Cerebellar nuclear complex (tissue), 1 donor: ENCODE measurements at regions not wholly inside any gene's neighbourhood (a gene's known extent, or its start where the extent isn't known, plus 50 kb on each side); places are given as distances from the start of the nearest gene placed in this dataset.

ENCODE experiments used
- DNase-seq, 2 experiments: peaks; one replicate each; lab custom pipeline; 2025; lab: John Stamatoyannopoulos, UW

DNA sequence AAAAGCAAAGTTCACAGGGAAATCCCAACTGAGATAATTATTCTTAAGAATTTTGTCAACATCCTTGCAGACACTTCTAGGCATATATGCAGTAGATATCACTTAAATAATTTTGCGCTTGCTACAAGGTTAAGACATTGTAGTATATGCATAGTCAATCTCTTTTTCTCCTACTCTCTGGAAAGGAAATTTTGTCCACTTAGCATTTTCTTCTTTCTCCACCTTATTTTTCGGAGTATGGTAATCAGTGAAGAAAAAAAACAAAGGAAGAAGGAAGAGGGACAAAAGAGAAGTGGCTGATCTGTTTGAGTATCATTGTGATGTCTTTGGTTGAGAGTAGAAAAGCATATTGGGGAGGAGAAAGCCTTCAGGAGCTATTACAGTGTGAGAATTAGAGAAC lies 104.6 kb downstream of the LACC1 start:
- DNase-seq = no peak

DNA sequence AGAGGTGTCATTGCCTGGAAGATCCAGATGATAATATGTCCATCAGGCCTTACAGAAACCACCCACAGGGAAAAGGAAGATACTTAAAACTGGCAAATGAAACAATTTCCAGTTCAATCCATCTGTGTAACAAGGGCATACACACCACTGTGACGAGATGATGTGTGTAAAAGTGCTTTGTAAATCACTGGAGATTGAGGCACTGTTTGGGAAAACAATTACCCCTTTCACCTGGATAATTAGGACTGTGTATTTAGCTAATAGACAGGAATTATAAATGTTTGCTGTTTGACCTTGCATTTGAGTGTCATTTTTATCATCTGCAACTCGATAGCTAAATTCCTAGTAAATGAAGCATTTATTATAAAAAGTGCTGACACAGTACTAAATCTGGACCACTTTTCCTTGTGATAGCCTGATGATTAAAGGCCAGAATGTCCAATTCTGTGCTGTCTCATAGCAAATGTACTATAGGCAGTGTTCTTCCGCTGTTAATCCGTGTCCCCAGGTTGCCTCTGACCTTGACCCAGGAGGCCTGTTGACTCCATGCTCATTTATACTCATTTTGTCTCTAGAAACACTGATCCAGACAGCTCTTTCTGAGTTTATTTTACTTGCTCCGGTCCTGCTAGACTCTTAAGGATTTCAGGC lies 105.8 kb downstream of the LACC1 start:
- DNase-seq = no peak

DNA sequence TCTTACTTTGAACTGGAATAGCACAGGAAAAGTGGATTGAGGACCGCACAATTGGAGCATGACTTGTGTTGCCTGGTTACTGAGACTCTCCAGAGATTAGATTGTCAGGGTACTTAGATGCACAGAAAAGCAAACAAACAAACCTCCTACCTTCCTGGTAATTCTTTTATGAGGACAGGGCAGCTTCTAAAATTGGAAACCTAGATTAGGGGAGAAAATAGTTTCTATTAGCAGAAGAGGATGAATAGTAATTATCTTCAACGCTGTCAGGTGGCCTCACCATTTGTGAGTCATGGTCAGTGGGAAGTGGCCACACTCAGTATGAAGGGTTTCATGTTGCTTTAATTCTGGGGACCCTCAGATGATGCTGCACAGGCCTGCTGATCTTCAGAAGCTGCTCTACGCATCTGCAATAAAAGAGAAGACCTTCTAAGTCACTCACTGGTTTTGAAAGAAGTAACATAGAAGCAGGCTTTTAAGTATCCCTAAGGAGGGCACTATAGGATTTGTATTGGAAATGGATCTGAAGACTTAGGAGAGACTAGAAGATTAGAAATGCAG lies 106.8 kb downstream of the LACC1 start:
- no peak for DNase-seq

DNA sequence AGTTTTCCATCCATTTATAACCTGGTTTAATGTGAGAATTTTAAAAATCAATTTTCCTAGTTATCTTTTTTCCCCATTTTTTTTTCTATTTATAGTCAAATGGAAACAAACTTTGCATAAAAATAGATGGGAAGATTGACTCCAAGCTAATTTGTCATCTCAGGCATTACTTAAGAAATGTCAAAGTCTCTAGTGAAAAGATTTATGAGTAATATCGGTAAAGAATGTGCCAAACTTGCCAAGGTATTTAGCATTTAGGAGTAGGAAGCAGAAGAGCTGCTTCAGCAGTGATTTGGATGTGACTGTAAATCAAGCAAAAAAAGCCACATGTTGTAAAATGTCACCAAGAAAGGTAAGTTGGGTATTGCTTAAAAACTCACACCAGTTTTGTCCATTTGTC lies 108.6 kb downstream of the LACC1 start:
- DNase-seq = no peak

DNA sequence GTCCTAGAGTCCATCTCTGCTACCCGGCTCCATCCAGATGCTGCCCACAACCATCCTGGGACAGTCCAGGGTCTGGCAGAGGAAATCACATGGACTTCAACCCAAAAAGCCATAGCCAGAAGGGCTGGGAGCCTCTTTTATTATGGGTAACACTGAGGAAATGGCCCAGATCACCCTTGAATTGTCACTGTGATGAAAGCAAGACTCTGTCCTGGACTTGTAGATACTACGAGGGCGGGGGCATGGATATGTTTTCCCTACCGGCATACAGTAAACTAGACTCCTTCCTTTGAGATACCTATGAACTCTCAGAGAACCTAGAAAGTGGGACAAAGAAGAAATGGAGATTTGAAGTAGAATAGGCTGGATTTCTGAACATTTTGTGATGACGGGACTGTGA lies 110.3 kb downstream of the LACC1 start:
- DNase-seq = no peak

DNA sequence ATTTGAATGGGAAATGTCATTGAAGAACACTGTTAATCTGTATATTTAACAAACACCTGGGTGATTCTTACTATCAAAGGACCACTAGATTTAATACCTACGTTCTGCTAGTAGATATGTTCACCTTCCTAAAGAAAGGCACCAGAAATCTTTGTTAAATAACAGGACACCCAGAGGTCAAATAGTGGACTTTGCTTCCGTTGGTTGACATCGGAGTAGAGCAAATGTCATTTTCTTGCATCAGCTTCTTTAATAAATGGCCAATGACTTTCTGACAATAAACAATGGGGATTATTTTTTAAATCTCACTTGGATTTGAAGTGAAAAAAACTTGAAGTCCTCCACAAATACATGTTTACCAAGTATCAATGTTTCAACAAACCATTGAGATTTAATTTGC lies 111.1 kb downstream of the LACC1 start:
- DNase-seq = no peak

DNA sequence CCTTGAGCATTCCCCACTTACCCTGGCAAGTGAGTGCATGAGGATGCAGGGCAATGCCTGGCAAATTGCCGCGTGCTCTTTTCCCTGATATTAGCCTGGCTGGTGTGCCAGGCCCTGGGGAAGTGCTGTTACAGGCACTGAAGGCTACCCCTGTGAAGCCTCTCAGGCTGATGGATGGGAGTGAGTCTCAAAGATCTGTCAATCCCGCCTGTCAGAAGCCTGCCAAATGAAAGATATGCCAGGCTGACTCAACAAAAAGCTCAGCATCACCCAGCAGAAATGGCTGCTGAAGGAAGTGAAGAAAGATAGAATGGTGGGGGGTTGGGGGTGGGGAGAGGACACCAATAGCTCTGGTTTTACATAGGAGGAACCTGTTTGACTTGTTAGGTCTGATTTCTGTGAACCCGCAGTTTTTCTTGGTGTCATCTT lies 112.1 kb downstream of the LACC1 start:
- DNase-seq = no peak

DNA sequence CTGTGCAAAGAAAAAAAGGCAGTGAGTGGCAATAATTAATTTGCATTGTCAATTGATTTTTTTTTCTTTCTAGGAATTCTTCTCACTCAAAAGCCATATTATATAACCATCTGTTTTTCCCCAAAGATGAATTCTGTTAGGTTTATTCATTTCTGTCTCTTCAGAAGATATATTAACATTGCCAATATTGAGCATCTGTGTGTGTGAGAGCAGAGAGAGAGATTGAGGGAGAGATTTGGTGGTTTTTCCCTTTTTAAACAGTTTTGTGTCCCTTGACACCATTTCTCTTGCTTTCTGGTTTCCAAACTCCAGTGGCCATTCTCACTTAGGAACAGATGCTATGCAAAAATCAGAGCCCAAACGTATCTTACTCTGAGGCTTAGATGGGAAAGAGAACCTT lies 112.5 kb downstream of the LACC1 start:
- no peak for DNase-seq

DNA sequence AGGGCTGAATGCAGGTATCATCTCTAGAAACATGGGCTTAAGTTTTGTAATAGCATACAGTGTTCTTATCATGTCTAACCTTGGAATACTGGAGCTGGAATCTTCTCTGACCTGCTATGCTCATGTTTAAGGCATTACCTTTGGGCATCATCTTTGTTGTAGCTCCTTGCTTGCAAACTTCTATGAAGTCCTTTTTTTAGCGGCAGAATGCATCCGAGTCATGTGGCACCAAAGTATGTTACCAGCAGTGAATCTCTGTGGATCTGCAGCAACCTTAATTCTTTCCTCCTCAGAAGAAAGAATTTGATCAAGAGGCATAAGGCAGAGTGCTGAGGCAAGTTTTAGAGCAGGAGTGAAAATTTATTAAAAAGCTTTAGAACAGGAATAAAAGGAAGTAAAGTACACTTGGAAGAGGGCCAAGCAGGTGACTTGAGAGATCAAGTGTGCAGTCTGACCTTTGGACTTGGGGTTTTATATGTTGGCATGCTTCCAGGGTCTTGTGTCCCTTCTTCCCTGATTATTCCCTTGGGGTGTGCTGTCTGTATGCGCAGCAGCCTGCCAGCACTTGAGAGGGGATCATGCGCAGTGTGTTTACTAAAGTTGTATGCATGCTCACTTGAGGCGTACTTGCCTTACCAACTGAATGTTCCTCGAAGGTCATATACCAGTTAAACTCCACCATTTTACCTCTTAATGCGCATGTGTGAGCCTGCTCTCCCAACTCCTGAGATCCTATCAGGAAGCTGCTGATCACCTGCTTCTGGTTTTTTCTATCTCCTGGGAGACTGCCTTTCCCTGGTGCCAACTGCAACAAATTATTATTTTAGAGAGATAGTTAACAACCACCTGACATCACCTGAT lies 115.5 kb downstream of the LACC1 start:
- no peak for DNase-seq

DNA sequence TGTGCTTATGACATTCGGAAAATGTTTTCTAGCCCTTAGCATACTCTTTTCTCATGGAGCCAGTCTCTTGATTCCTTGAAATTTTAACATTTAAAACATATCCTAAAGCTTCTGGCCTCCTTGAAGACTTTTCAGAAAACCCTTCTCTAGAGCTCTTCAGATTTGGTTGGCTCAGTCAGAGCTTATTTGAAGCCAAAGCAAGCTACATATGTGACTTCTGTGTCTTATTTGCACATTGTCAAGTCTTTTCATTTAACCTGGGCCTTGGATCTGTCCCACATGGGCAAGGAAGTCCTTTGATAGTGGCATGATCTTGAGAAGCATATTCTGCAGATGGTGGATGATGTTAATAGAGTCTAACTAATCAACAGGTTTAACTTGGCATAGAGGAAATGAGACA lies 116.5 kb downstream of the LACC1 start:
- no peak for DNase-seq

DNA sequence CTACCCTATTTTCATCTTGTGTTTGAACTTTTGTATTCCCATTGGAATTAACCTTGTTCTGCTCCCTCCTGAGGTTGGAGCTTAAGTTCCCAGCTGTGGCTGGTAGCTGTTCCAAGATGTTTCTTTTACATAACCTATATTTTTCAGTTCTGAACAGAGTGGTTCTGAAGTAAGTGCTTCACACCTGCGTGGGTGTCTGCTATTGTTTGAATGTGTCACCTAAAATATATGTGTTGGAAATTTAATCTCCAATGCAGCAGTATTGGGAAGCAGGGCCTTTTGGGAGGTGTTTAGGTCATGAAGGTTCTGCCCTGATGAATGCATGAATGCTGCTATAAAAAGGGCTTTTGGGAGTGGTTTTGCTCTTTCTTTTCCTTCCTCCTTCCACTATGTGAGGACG lies 123.8 kb downstream of the LACC1 start:
- no peak for DNase-seq

DNA sequence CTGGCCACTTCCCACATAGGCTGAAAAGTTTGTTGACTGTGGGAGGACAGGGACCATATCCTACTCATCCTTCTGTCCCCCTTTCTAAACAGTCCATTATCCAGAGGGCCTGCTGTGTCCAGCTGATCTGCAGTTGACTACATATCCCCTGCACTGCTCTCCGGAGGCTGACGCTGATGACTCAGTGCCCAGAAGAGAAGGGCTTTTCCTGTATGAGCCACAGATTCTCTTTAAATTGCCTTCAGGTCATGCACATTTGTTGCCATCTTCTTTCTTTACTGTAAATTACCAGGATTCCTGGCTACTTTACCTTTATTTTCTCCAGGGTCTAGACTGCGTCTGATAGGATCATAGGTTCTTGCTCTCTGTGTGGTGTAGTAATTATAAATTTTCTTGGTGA lies 125.2 kb downstream of the LACC1 start:
- no peak for DNase-seq

DNA sequence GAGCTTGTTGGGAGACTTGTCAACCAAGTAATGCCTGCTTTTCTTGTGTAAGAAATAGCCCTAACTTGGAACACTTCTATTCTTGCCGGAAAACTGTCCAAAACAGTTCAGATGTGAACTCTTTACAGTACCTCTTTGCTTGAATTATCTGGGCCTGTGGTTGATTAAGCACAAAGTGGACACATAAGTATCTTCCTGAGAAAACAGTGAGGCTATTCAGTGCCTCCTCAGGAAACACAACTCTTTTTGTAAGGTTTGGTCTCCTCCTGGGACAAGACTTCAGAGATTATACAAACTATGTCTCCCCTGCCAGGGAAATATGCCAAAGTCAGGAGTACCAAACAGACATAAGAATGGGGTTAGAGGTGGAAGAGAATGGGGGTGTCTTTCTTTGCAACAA lies 127.7 kb downstream of the LACC1 start:
- DNase-seq = no peak

DNA sequence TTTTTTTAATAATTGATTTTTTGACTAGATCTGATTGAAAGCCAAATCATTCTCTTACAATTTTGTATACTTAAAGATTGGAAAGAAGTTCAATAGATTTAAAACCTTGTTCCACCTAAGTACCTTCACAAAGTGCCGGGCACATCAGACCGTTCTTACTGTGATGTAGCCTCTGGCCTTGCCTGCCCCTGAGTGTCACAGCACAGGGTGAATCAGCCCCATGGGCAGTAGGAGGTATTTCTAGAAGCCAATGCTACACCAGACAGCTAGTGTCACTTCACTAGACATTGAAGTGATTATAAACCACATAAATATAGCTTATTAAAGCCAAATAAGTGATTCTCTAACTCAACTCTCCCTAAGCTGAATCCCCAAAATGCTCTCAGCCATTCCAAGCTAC lies 131.3 kb downstream of the LACC1 start:
- no peak for DNase-seq

DNA sequence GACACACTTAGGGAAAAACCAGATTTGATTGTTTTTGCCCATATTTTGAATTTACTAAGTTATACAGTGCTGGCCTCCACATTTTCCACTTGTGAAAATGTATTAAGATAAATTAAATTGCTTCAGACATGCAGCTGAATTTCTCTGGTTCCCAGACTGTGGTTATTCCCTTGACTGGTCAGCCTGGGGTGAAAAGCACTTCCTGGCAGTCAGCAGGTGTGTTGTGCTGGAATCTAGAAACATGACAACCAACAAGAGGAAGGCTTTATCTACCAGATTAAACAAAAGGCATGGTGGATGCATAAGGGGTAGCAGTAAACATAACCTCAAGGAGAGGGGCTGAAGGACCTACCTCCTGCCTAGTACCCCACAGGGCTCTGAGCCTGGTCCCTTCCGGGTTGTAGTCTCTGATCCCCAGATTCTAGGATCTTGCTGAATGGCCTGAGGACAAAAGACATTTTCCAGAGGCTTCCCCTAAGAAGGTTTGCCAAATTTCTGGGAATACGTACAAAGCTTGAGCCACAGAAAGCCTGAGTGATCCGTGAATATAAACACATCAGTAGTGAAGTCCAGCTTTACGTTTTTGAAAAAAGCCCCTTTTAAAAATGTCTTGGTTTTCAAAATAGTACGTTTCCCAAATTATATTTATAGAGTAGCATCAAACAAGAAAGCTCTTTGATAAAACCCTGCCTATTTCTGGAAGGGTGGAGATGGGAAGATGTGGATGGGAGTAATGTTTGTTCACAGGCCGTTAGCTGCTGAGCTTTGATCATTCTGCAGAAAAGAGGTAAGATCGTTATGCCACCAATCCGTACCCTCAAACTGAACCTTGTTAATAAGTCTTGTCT lies 133.4 kb downstream of the LACC1 start:
- no peak for DNase-seq

DNA sequence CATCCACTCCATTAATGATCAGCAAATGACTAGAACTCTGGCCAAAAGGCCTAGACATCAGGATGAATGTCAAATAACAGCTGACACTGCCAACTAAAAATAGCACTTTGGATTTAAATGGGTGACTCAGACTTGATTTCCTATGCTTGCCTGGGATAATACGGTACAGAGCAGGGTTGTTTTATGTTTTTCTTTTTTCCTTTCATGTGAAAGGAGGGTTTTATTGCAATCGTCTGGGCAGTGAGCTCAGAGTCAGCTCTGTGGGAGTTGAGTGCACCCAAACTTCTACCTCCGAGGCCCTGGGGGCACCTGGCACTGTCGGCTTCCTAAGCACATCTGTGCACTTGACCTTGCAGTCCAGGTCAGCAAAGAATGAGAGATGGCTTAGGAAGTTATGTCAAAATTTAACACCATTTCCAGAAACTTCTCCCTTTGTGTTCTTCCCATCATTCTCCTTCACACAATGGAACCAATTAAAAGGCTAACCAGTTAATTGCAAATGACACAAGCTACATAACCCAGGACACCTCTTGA lies 134.1 kb downstream of the LACC1 start:
- no peak for DNase-seq

DNA sequence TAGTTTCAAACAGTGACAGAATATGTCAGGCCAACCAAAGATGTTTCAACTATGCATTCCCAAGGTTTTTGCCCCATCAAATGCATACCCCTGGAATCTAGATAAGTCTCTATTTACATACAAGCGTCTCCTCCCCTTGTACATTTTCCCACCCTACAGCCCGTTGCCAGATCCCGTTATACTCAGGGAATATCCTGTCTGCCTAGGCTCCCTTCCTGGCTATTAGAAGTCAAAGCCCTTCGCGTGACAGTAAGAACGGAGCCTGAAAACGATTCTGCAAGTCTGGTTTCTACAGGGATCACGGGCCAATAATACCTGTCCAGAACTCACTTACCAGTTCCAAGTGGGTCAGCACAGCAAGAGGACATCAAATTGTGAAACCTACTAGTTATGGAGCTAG lies 134.8 kb downstream of the LACC1 start:
- no peak for DNase-seq

DNA sequence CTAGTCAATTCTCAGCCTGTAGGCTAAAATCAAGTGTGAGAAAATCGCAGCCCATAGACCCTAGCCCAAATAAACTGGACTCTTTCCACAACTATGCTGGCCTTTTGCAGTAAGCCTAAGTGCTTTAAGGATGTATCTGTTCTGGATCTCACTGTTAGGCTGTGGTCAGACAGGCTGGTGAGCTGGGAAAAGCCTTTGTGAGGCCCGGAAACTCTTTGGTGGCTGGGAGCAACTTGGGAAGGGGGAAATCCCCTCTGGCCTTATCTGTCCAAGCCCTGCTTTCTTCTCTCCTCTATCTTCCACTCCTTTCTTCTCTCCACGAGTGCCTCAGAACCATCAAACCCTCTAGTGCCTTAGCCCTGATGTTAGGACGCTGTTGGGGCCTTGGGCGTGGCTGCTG lies 135.4 kb downstream of the LACC1 start:
- no peak for DNase-seq

DNA sequence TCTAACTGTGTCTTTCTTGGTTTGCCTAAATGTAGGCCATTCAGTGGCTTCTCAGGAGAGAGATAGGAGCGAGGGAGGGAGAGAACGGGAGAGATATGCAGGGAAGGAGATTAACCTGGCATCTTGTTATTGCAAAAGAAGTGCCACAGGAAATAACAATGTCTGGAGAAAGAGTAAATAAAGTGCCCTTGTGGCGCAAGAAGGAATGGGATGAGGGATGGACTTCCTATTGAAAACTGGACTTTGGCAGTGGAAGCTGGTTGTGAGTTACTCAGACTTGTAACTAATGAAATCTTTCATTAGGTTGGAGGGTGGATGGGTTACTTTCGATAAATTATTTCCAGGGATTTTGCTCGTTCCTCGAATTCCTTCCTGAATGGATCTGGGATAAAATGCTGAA lies 136.1 kb downstream of the LACC1 start:
- no peak for DNase-seq

DNA sequence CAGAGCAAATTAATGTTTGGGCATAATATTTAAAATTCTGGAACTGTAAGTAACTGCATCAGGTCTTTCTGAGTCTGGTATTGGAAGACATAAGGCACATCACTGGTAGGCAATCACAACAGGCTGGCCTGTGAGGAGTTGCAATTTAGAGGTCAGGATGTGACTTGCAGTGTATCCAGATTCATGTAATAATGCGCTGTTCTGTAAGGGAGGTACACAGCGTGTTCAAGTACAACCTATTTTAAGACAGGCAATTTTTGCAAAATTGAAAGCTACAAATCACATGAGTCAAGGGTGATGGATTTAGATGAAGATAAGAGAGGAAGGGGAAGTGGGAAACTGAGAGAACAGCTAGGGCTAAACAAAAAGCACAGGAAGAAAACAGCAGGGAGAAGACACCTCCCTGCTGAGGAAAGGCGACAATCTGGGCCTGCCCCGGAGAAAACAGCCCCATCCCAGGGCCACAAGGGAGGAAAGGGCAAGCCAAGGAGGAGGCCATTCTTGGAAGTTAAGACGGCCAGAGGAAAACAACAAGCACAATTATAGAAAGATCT lies 138.1 kb downstream of the LACC1 start:
- no peak for DNase-seq

DNA sequence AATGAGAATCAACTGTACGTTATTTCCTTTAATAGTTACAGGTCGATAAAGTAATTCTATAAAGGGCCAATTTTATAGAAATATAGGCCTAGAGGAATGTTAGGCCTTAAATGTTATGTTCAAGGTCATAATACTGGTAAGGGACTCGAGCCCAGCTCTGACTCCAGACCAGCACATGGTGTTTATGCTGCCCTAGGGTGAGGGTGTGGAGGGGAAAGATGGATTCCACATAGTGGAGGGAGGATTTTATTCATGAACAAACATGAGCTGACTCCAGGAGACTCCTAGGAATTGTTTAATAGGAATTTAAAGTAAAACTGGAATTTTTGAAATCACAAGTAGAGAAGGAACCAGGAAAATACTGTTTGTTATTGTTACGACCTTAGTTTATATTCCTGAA lies 139.9 kb downstream of the LACC1 start:
- no peak for DNase-seq

DNA sequence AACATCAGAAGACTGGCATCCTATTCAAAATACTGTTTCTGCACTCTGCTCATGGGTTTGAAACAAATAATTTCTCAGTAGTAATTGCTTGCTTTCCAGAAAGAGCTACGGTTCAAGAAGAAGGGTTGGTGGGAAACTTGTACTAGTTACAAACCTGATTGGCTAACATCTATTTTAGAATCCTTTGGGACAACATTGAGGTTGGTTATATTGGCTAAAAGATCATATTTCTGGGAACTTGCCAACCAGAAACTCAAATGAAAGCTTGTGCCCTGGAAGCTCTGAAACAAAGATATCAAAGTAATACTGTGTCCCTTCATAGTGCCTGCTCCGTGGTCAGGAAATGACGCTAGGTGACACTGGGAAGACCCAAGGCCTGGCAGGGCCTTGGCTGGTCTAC lies 141.7 kb downstream of the LACC1 start:
- no peak for DNase-seq
